ENCODE measurements at regions not wholly inside any gene's neighbourhood (a gene's known extent, or its start where the extent isn't known, plus 50 kb on each side); places are given as distances from the start of the nearest gene placed in this dataset.

DNA sequence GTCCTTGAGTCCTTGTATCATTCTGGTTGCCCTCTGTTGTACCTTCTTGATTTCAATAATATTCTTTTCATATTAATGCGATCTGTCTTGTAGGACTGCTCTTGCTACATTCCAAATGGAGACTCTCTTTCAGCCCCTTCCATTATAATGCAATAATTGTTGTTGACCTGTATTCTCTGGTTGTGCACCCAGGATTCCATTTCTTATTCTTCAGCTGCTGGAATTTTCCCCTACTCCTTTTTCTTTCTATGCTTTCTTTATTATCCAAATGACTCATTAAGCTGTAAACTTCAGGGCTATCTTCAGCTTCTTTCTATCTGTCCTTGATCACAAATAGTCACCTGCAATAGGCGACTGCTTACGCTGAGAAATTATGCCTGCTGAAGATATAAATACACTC, 321.5 kb downstream of the SATB1 start:
- TF ChIP-seq TAF1 (IDR thresholded peaks at IDR 0.05; ENCODE audit: borderline replicate concordance, low read depth, low read length) (no peak), POLR2A (IDR thresholded peaks at IDR 0.05; ENCODE audit: low read depth, low read length) (no peak)

Data from GM12892 (cell line).